H1 (cell line): ENCODE measurements at regions not wholly inside any gene's neighbourhood (a gene's known extent, or its start where the extent isn't known, plus 50 kb on each side); places are given as distances from the start of the nearest gene placed in this dataset.

ENCODE experiments used
- BACH1 ChIP-seq: IDR thresholded peaks from 2 replicates; pipeline ENCODE4 v1.6.1; 2012; ENCODE audit warnings: low read length, improper control_type of control experiment
- BRCA1 ChIP-seq: IDR thresholded peaks from 2 replicates; pipeline ENCODE4 v1.6.1; 2012; ENCODE audit warnings: low read depth, low read length, improper control_type of control experiment
- GABPA ChIP-seq: IDR thresholded peaks from 2 replicates; pipeline ENCODE4 v1.6.1; 2011; ENCODE audit warnings: mild to moderate bottlenecking, low read length, moderate library complexity, borderline replicate concordance; ENCODE audit not compliant: insufficient read depth

DNA sequence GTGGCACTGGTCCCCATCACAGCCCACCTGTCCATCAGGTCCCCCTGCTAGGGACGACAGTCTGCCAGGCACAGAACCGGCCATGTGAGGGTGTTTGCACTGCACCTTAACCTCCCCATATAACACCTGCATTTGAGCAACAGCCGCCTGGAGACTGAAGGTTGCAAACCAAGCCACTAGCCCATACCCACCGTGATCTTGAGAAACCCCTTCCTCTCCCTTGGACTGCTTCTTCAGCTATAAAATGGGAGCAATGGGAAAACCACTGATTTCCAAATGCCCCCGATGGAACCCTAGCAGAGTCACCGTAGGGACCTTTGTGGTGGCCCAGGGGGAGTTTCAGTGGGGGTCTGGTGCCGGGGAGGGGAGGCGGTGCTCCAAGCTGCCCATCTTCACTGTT lies 120.1 kb downstream of the NPTX2 start (continued):
- no peak for TF ChIP-seq BACH1
- TF ChIP-seq GABPA, result no peak
- TF ChIP-seq BRCA1, result no peak
